ENCODE measurements at regions not wholly inside any gene's neighbourhood (a gene's known extent, or its start where the extent isn't known, plus 50 kb on each side); places are given as distances from the start of the nearest gene placed in this dataset.

DNA sequence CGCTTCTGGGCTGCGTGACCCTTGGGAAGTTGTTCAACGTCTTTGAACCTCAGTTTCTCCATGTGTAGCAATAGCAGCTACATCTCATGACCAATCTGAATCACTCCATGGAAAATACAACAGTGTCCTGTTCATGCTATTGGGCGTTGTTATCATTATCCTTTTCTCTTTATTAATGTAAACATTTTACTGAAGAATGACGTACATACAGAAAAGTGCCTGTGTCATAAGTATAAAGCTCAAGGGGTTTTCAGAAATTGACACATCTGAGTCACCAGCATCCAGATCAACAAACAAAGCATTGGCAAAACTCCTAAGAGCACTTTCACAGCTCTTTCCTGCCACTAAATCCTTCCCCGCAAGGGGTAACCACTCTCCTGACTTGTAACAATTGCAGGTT is 438.4 kb downstream of the XYLT1 start:
- Mint-ChIP-seq H3K36me3 (ENCODE audit: insufficient read depth, unreplicated experiment) (no peaks in the 10 kb centered on the region), H3K9me3 (ENCODE audit: unreplicated experiment) (peaks cover 10% of the 10 kb centered on the region), H3K4me1 (ENCODE audit: low read depth, unreplicated experiment) (no peaks in the 10 kb centered on the region), H3K27me3 (ENCODE audit: insufficient read depth, unreplicated experiment) (no peaks in the 10 kb centered on the region), H3K4me3 (ENCODE audit: unreplicated experiment) (no peak overlapping the region), H3K27ac (ENCODE audit: unreplicated experiment) (no peak overlapping the region)
- Histone ChIP-seq H3K4me1 (no peaks in the 10 kb centered on the region), H3K27me3 (replicated peaks; ENCODE audit: control insufficient read depth, insufficient read depth, low read length) (no peaks in the 10 kb centered on the region), H3K4me3 (ENCODE audit: low read depth, low read length) (no peak overlapping the region), H3K36me3 (ENCODE audit: control insufficient read depth, insufficient read depth, low read length) (no peaks in the 10 kb centered on the region), H3K9me3 (no peaks in the 10 kb centered on the region)
- no peak for TF ChIP-seq CTCF (IDR thresholded peaks at IDR 0.05; ENCODE audit: insufficient read depth in 1 of 2, low read depth in 1 of 2, low read length in 1 of 2, severe bottlenecking in 1 of 2, unreplicated experiment in 1 of 2)
- ChIA-PET CTCF (no interaction called here), POLR2A (no interaction called here)
- BruUV-seq (replicated peaks) = no TSS peak
- intact Hi-C loops (cut with micrococcal nuclease; ENCODE audit: unreplicated experiment) = no loop called here
- DNase-seq = no peak

- H3K4me3 Mint-ChIP-seq (ENCODE audit: unreplicated experiment) = no peak overlapping the region
- Histone ChIP-seq H3K27me3 (replicated peaks; ENCODE audit: control insufficient read depth, insufficient read depth, low read length) (no peaks in the 10 kb centered on the region), H3K36me3 (ENCODE audit: control insufficient read depth, insufficient read depth, low read length) (no peaks in the 10 kb centered on the region), H3K9me3 (no peaks in the 10 kb centered on the region), H3K4me3 (ENCODE audit: low read depth, low read length) (no peak overlapping the region), H3K4me1 (no peaks in the 10 kb centered on the region)
- TF ChIP-seq CTCF (IDR thresholded peaks at IDR 0.05; ENCODE audit: insufficient read depth in 1 of 2, low read depth in 1 of 2, low read length in 1 of 2, severe bottlenecking in 1 of 2, unreplicated experiment in 1 of 2) = no peak
- ChIA-PET POLR2A (no interaction called here), CTCF (no interaction called here)
- H3K27ac Mint-ChIP-seq (ENCODE audit: unreplicated experiment) = no peak overlapping the region
- BruUV-seq (replicated peaks) = no TSS peak
- H3K36me3 Mint-ChIP-seq (ENCODE audit: insufficient read depth, unreplicated experiment) = no peaks in the 10 kb centered on the region
- intact Hi-C loops (cut with micrococcal nuclease; ENCODE audit: unreplicated experiment) = no loop called here
- no peaks in the 10 kb centered on the region for H3K27me3 Mint-ChIP-seq (ENCODE audit: insufficient read depth, unreplicated experiment)
- H3K4me1 Mint-ChIP-seq (ENCODE audit: low read depth, unreplicated experiment) = no peaks in the 10 kb centered on the region
- peaks cover 10% of the 10 kb centered on the region for H3K9me3 Mint-ChIP-seq (ENCODE audit: unreplicated experiment)
- no peak for DNase-seq
These were observed 436.1 kb downstream of the XYLT1 start for GRCh38 chr16:17034477-17035252.

DNA sequence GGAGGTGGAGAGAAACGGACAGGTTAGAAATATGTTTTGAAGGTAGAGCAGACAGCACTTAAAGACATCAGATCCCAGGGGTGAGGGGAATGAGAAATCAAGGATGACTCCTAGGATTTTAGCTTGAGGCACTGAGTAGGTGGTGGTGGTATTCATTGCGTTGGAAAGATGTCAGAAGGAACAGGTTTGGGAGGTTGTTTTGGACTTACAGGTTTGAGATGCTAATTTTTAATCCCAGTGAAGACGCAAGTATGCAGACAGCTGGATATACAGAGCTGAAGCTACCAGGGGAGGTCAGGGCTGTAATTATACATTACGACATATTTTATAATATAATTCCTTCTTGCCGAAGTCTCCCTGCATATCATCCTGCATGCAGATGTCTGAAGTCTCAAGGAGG is 433.3 kb downstream of the XYLT1 start:
- H3K36me3 Mint-ChIP-seq (ENCODE audit: insufficient read depth, unreplicated experiment) = no peaks in the 10 kb centered on the region
- Histone ChIP-seq H3K27me3 (replicated peaks; ENCODE audit: control insufficient read depth, insufficient read depth, low read length) (no peaks in the 10 kb centered on the region), H3K4me1 (no peaks in the 10 kb centered on the region), H3K9me3 (no peaks in the 10 kb centered on the region), H3K4me3 (ENCODE audit: low read depth, low read length) (no peak overlapping the region), H3K36me3 (ENCODE audit: control insufficient read depth, insufficient read depth, low read length) (no peaks in the 10 kb centered on the region)
- no peak for TF ChIP-seq CTCF (IDR thresholded peaks at IDR 0.05; ENCODE audit: insufficient read depth in 1 of 2, low read depth in 1 of 2, low read length in 1 of 2, severe bottlenecking in 1 of 2, unreplicated experiment in 1 of 2)
- DNase-seq = no peak
- H3K27ac Mint-ChIP-seq (ENCODE audit: unreplicated experiment) = no peak overlapping the region
- no TSS peak for BruUV-seq (replicated peaks)
- H3K4me1 Mint-ChIP-seq (ENCODE audit: low read depth, unreplicated experiment) = no peaks in the 10 kb centered on the region
- H3K27me3 Mint-ChIP-seq (ENCODE audit: insufficient read depth, unreplicated experiment) = no peaks in the 10 kb centered on the region
- peaks cover 10% of the 10 kb centered on the region for H3K9me3 Mint-ChIP-seq (ENCODE audit: unreplicated experiment)
- H3K4me3 Mint-ChIP-seq (ENCODE audit: unreplicated experiment) = no peak overlapping the region
- ChIA-PET POLR2A (no interaction called here), CTCF (no interaction called here)
- intact Hi-C loops (cut with micrococcal nuclease; ENCODE audit: unreplicated experiment) = no loop called here
